ENCODE measurements at regions not wholly inside any gene's neighbourhood (a gene's known extent, or its start where the extent isn't known, plus 50 kb on each side); places are given as distances from the start of the nearest gene placed in this dataset.
"Not testable (repeated sequence)": the region's sequence is repeated elsewhere in the genome, so short reads cannot be mapped to it uniquely, and the experiment has no call there.

DNA sequence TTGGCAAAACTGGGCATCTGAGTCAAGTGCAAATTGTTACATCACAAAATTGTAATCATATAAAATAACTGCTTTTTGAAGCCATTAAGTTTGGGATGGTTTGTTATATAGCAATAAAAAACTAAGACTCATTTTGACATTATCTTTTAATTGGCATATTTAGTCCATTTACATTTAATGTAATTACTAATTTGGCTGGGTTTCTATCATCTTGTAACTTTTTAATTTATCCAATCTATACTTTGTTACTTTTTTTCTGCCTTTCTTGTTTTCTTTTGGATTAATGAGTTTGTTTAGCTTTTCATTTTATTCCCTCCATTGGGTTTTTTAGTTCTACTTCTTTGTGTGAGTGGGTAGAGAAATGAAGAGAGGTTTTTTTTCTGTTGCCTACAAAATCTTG, 76.3 kb downstream of the DRAM2 start:
- Histone ChIP-seq H3K4me3 (ENCODE audit: severe bottlenecking) (no peak overlapping the region), H3K36me3 (ENCODE audit: low read depth) (no peaks in the 10 kb centered on the region), H3K4me1 (ENCODE audit: insufficient read depth, poor library complexity, severe bottlenecking) (no peaks in the 10 kb centered on the region), H3K9me3 (ENCODE audit: severe bottlenecking) (no peaks in the 10 kb centered on the region), H3K27me3 (ENCODE audit: insufficient read depth, poor library complexity, severe bottlenecking) (no peaks in the 10 kb centered on the region), H3K27ac (ENCODE audit: poor library complexity, severe bottlenecking) (no peak overlapping the region)
- ATAC-seq (ENCODE audit: low read depth) (no peak), DNase-seq (ENCODE audit: low spot score) (no peak)
- TF ChIP-seq, protein P1, sequence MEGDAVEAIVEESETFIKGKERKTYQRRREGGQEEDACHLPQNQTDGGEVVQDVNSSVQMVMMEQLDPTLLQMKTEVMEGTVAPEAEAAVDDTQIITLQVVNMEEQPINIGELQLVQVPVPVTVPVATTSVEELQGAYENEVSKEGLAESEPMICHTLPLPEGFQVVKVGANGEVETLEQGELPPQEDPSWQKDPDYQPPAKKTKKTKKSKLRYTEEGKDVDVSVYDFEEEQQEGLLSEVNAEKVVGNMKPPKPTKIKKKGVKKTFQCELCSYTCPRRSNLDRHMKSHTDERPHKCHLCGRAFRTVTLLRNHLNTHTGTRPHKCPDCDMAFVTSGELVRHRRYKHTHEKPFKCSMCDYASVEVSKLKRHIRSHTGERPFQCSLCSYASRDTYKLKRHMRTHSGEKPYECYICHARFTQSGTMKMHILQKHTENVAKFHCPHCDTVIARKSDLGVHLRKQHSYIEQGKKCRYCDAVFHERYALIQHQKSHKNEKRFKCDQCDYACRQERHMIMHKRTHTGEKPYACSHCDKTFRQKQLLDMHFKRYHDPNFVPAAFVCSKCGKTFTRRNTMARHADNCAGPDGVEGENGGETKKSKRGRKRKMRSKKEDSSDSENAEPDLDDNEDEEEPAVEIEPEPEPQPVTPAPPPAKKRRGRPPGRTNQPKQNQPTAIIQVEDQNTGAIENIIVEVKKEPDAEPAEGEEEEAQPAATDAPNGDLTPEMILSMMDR (IDR thresholded peaks at IDR 0.05; ENCODE audit: poor library complexity, severe bottlenecking), result no peak

DNA sequence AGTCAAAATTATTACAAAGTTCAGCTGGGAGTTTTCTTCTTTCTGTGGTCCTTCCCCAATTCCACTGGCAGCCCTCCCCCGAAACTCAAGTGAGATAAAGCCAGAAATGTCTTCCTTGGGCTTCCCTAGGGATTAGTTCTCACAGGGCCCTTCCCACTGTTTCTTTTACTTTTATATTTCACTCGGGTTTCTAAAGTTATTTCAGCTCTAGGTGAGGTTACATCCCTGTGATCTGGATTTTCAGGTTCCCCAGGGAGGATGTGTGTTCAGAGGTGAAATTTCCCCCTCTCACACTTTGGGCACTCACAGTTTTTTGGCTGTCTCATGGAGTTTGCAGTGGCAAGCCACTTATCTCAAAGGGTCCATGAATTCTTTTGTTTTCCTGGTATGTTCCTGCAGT, 77.3 kb downstream of the DRAM2 start:
- Histone ChIP-seq H3K4me1 (ENCODE audit: insufficient read depth, poor library complexity, severe bottlenecking) (no peaks in the 10 kb centered on the region), H3K27me3 (ENCODE audit: insufficient read depth, poor library complexity, severe bottlenecking) (no peaks in the 10 kb centered on the region), H3K36me3 (ENCODE audit: low read depth) (no peaks in the 10 kb centered on the region), H3K4me3 (ENCODE audit: severe bottlenecking) (no peak overlapping the region), H3K9me3 (ENCODE audit: severe bottlenecking) (no peaks in the 10 kb centered on the region), H3K27ac (ENCODE audit: poor library complexity, severe bottlenecking) (no peak overlapping the region)
- TF ChIP-seq, protein P1 (IDR thresholded peaks at IDR 0.05; ENCODE audit: poor library complexity, severe bottlenecking), result no peak
- ATAC-seq (ENCODE audit: low read depth) (no peak), DNase-seq (ENCODE audit: low spot score) (no peak)

DNA sequence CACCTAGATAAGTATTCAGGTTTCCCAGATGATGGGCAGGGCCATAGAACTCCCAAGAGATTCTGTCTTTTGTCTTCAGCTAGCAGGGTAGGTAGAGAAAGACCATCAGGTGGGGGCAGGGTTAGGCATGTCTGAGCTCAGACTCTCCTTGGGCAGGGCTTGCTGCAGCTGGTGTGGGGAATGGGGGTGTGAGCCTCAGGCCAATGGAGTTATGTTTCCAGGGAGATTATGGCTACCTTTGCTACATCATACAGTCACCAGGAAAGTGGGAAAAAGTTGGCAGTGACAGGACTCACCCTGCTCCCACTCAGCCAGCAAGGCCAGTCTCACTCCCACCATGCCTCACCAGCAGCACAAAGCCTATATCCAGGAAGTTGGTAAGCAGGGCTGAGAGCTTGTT, 77.8 kb downstream of the DRAM2 start:
- H3K4me1 ChIP-seq (ENCODE audit: insufficient read depth, poor library complexity, severe bottlenecking), result no peaks in the 10 kb centered on the region
- TF ChIP-seq, protein P1 (IDR thresholded peaks at IDR 0.05; ENCODE audit: poor library complexity, severe bottlenecking), result no peak
- no peak overlapping the region for H3K27ac ChIP-seq (ENCODE audit: poor library complexity, severe bottlenecking)
- no peak overlapping the region for H3K4me3 ChIP-seq (ENCODE audit: severe bottlenecking)
- no peaks in the 10 kb centered on the region for H3K36me3 ChIP-seq (ENCODE audit: low read depth)
- H3K9me3 ChIP-seq (ENCODE audit: severe bottlenecking), result no peaks in the 10 kb centered on the region
- H3K27me3 ChIP-seq (ENCODE audit: insufficient read depth, poor library complexity, severe bottlenecking), result no peaks in the 10 kb centered on the region
- ATAC-seq (ENCODE audit: low read depth), result no peak
- DNase-seq (ENCODE audit: low spot score), result no peak

DNA sequence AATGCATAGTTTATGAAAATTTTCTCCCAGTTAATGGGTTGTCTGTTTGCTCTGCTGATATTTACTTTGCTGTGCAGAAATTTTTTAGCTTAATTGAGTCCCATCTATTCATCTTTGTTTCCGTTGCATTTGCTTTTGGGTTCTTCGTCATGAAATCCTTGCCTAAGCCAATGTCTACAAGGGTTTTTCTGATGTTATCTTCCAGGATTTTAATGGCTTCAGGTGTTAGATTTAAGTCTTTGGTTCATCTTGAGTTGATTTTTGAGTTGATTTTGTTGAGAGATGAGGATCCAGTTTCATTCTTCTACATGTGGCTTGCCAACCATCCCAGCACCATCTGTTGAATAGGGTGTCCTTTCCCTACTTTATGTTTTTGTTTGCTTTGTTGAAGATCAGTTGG, 85.2 kb downstream of the DRAM2 start:
- no peak overlapping the region for H3K27ac ChIP-seq (ENCODE audit: poor library complexity, severe bottlenecking)
- H3K9me3 ChIP-seq (ENCODE audit: severe bottlenecking), result no peaks in the 10 kb centered on the region
- peaks cover 9% of the 10 kb centered on the region for H3K27me3 ChIP-seq (ENCODE audit: insufficient read depth, poor library complexity, severe bottlenecking)
- no peak for DNase-seq (ENCODE audit: low spot score)
- ATAC-seq (ENCODE audit: low read depth), result no peak
- no peaks in the 10 kb centered on the region for H3K36me3 ChIP-seq (ENCODE audit: low read depth)
- TF ChIP-seq, protein P1 (IDR thresholded peaks at IDR 0.05; ENCODE audit: poor library complexity, severe bottlenecking), result no peak
- no peaks in the 10 kb centered on the region for H3K4me1 ChIP-seq (ENCODE audit: insufficient read depth, poor library complexity, severe bottlenecking)
- H3K4me3 ChIP-seq (ENCODE audit: severe bottlenecking), result no peak overlapping the region

DNA sequence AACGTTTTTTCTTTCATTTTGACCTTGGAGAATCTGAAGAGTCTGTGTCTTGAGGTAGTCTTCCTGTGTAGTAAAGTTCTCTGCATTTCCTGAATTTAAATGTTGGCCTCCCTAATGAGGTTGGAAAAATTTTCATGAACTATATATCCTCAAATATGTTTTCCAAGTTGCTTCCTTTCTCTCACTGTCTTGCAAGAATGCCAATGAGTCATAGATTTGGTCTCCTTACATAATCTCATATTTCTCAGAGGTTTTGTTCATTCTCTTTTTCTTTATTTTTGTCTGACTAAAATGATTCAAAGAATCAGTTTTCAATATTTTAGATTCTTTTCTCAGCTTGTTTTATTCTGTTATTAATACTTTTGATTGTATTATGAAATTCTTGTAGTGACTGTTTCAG, 87.6 kb downstream of the DRAM2 start:
- Histone ChIP-seq H3K4me3 (ENCODE audit: severe bottlenecking) (no peak overlapping the region), H3K4me1 (ENCODE audit: insufficient read depth, poor library complexity, severe bottlenecking) (no peaks in the 10 kb centered on the region), H3K9me3 (ENCODE audit: severe bottlenecking) (no peaks in the 10 kb centered on the region), H3K27me3 (ENCODE audit: insufficient read depth, poor library complexity, severe bottlenecking) (peaks cover 9% of the 10 kb centered on the region), H3K36me3 (ENCODE audit: low read depth) (no peaks in the 10 kb centered on the region), H3K27ac (ENCODE audit: poor library complexity, severe bottlenecking) (no peak overlapping the region)
- ATAC-seq (ENCODE audit: low read depth) (no peak), DNase-seq (ENCODE audit: low spot score) (no peak)
- TF ChIP-seq, protein P1 (IDR thresholded peaks at IDR 0.05; ENCODE audit: poor library complexity, severe bottlenecking), result no peak

DNA sequence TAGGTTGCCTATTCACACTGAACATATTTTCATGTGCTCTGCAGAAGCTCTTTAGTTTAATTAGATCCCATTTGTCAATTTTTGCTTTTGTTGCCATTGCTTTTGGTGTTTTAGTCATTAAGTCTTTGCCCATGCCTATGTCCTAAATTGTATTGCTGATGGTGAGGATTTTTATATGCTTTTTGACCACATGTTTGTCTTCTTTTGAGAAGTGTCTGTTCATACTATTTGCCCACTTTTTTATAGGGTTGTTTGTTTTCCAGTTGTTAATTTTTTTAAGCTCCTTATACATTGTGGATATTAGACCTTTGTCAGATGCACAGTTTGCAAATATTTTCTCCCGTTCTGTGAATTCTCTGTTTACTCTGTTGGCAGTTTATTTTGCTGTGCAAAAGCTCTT, 84.5 kb upstream of the LRIF1 start:
- H3K36me3 ChIP-seq (ENCODE audit: low read depth); DNase-seq (ENCODE audit: low spot score); H3K9me3 ChIP-seq (ENCODE audit: severe bottlenecking); ATAC-seq (ENCODE audit: low read depth); H3K4me3 ChIP-seq (ENCODE audit: severe bottlenecking); H3K4me1 ChIP-seq (ENCODE audit: insufficient read depth, poor library complexity, severe bottlenecking); H3K27ac ChIP-seq (ENCODE audit: poor library complexity, severe bottlenecking); H3K27me3 ChIP-seq (ENCODE audit: insufficient read depth, poor library complexity, severe bottlenecking): not testable (repeated sequence)

Data from RWPE2 (cell line).